Cerebellar nuclear complex (tissue), 1 donor: ENCODE measurements at regions not wholly inside any gene's neighbourhood (a gene's known extent, or its start where the extent isn't known, plus 50 kb on each side); places are given as distances from the start of the nearest gene placed in this dataset.
"Not testable (repeated sequence)": the region's sequence is repeated elsewhere in the genome, so short reads cannot be mapped to it uniquely, and the experiment has no call there.

Experiments
- DNase-seq, 2 experiments: peaks; one replicate each; lab custom pipeline; 2025; lab: John Stamatoyannopoulos, UW

GRCh38 chr5:124901081-124901480, 154.6 kb upstream of the ZNF608 start:
- DNase-seq, result no peak

GRCh38 chr5:124902097-124902821, 155.8 kb upstream of the ZNF608 start:
- no peak for DNase-seq

- no peak for DNase-seq
These were observed 159.1 kb upstream of the ZNF608 start for GRCh38 chr5:124905256-124906130.

GRCh38 chr5:124906339-124907097, 160.1 kb upstream of the ZNF608 start:
- DNase-seq, result peak; percentile 84 to 87

- DNase-seq, result no peak
These were observed 160.7 kb upstream of the ZNF608 start for GRCh38 chr5:124907098-124907644.

GRCh38 chr5:124908581-124909451, 162.4 kb upstream of the ZNF608 start:
- DNase-seq, result no peak

- no peak for DNase-seq
These were observed 163.3 kb upstream of the ZNF608 start for GRCh38 chr5:124909734-124910133.

- no peak for DNase-seq
These were observed 164.0 kb upstream of the ZNF608 start for GRCh38 chr5:124910354-124911016.

GRCh38 chr5:124912638-124913328, 166.3 kb upstream of the ZNF608 start:
- DNase-seq, result peak in 1 of 2 experiments; percentile 7

GRCh38 chr5:124913329-124913653, 166.9 kb upstream of the ZNF608 start:
- no peak for DNase-seq

- DNase-seq, result not testable (repeated sequence)
These were observed 169.9 kb upstream of the ZNF608 start for GRCh38 chr5:124916313-124916712.

- no peak for DNase-seq
These were observed 172.2 kb upstream of the ZNF608 start for GRCh38 chr5:124918618-124919017.

- DNase-seq, result no peak
These were observed 172.6 kb upstream of the ZNF608 start for GRCh38 chr5:124919076-124919475.

GRCh38 chr5:124919747-124920525, 173.5 kb upstream of the ZNF608 start:
- DNase-seq, result no peak

- no peak for DNase-seq
These were observed 174.6 kb upstream of the ZNF608 start for GRCh38 chr5:124920909-124921666.

- no peak for DNase-seq
These were observed 175.3 kb upstream of the ZNF608 start for GRCh38 chr5:124921694-124922093.

- DNase-seq, result no peak
These were observed 176.0 kb upstream of the ZNF608 start for GRCh38 chr5:124922255-124922975.

GRCh38 chr5:124923131-124923530, 176.7 kb upstream of the ZNF608 start:
- no peak for DNase-seq
